ENCODE measurements at regions not wholly inside any gene's neighbourhood (a gene's known extent, or its start where the extent isn't known, plus 50 kb on each side); places are given as distances from the start of the nearest gene placed in this dataset.
"Not testable (repeated sequence)": the region's sequence is repeated elsewhere in the genome, so short reads cannot be mapped to it uniquely, and the experiment has no call there.

- peak; percentile 5 for DNase-seq (ENCODE audit: low read depth)
Observed at GRCh38 chr10:22158426-22158825, 59.4 kb downstream of the EBLN1 start.

GRCh38 chr10:22156750-22157149, 61.1 kb downstream of the EBLN1 start:
- no peak for DNase-seq (ENCODE audit: low read depth)

- no peak for DNase-seq (ENCODE audit: low read depth)
Observed at GRCh38 chr10:22152403-22152802, 65.4 kb downstream of the EBLN1 start.

- DNase-seq (ENCODE audit: low read depth): no peak
Observed at GRCh38 chr10:22150842-22151241, 67.0 kb downstream of the EBLN1 start.

- no peak for DNase-seq (ENCODE audit: low read depth)
Observed at GRCh38 chr10:22148961-22149360, 68.9 kb downstream of the EBLN1 start.

GRCh38 chr10:22145873-22146272, 71.9 kb downstream of the EBLN1 start:
- DNase-seq (ENCODE audit: low read depth): not testable (repeated sequence)

- DNase-seq (ENCODE audit: low read depth): no peak
Observed at GRCh38 chr10:22137542-22137941, 80.3 kb downstream of the EBLN1 start.

- DNase-seq (ENCODE audit: low read depth): no peak
Observed at GRCh38 chr10:22135591-22135990, 82.2 kb downstream of the EBLN1 start.

- DNase-seq (ENCODE audit: low read depth): no peak
Observed at GRCh38 chr10:22133749-22134624, 83.8 kb downstream of the EBLN1 start.

- DNase-seq (ENCODE audit: low read depth): not testable (repeated sequence)
Observed at GRCh38 chr10:22130824-22131223, 87.0 kb downstream of the EBLN1 start.

- not testable (repeated sequence) for DNase-seq (ENCODE audit: low read depth)
Observed at GRCh38 chr10:22129612-22130011, 88.2 kb downstream of the EBLN1 start.

GRCh38 chr10:22121181-22121580, 96.6 kb downstream of the EBLN1 start:
- DNase-seq (ENCODE audit: low read depth): not testable (repeated sequence)

GRCh38 chr10:22120072-22120471, 97.7 kb downstream of the EBLN1 start:
- not testable (repeated sequence) for DNase-seq (ENCODE audit: low read depth)

GRCh38 chr10:22119575-22119974, 98.2 kb downstream of the EBLN1 start:
- DNase-seq (ENCODE audit: low read depth): not testable (repeated sequence)

GRCh38 chr10:22111705-22112104, 106.1 kb downstream of the EBLN1 start:
- no peak for DNase-seq (ENCODE audit: low read depth)

GRCh38 chr10:22111260-22111659, 106.6 kb downstream of the EBLN1 start:
- DNase-seq (ENCODE audit: low read depth): no peak

- no peak for DNase-seq (ENCODE audit: low read depth)
Observed at GRCh38 chr10:22110761-22111160, 107.1 kb downstream of the EBLN1 start.

- DNase-seq (ENCODE audit: low read depth): no peak
Observed at GRCh38 chr10:22105270-22105669, 101.7 kb upstream of the DNAJC1 start.

- DNase-seq (ENCODE audit: low read depth): no peak
Observed at GRCh38 chr10:22103701-22104470, 100.4 kb upstream of the DNAJC1 start.

GRCh38 chr10:22097696-22098095, 94.2 kb upstream of the DNAJC1 start:
- no peak for DNase-seq (ENCODE audit: low read depth)

- DNase-seq (ENCODE audit: low read depth): not testable (repeated sequence)
Observed at GRCh38 chr10:22091260-22091659, 87.7 kb upstream of the DNAJC1 start.

GRCh38 chr10:22087402-22087738, 83.8 kb upstream of the DNAJC1 start:
- no peak for DNase-seq (ENCODE audit: low read depth)

GRCh38 chr10:22086730-22087401, 83.3 kb upstream of the DNAJC1 start:
- DNase-seq (ENCODE audit: low read depth): no peak

Measured in HS-27A (cell line).